Muscle layer of duodenum (tissue), 2 donors: ENCODE measurements at regions not wholly inside any gene's neighbourhood (a gene's known extent, or its start where the extent isn't known, plus 50 kb on each side); places are given as distances from the start of the nearest gene placed in this dataset.

Experiments
- H3K27ac ChIP-seq: one replicate; pipeline ENCODE4 v1.7.0; 2013; ENCODE audit warnings: mild to moderate bottlenecking, low read length
- H3K27me3 ChIP-seq: one replicate; pipeline ENCODE4 v1.7.0; 2013; ENCODE audit warnings: low read depth, mild to moderate bottlenecking, control low read depth, low read length
- H3K36me3 ChIP-seq, 2 donors: one replicate each; pipeline ENCODE4 v1.7.0; 2013; ENCODE audit warnings: low read length in 2 of 2, control low read depth in 1 of 2, mild to moderate bottlenecking in 1 of 2; ENCODE audit not compliant: insufficient read depth in 2 of 2, control insufficient read depth in 1 of 2
- H3K4me1 ChIP-seq, 2 donors: one replicate each; pipeline ENCODE4 v1.7.0; 2013; ENCODE audit warnings: low read length in 2 of 2, mild to moderate bottlenecking in 2 of 2, control low read depth in 1 of 2, moderate library complexity in 1 of 2; ENCODE audit not compliant: insufficient read depth in 2 of 2, control insufficient read depth in 1 of 2
- H3K4me3 ChIP-seq, 2 donors: one replicate each; pipeline ENCODE4 v1.7.0; 2013; ENCODE audit warnings: low read length in 2 of 2, low read depth in 1 of 2, mild to moderate bottlenecking in 1 of 2
- H3K9me3 ChIP-seq, 2 donors: one replicate each; pipeline ENCODE4 v1.7.0; 2013; ENCODE audit warnings: low read length in 2 of 2, control low read depth in 1 of 2, mild to moderate bottlenecking in 1 of 2; ENCODE audit not compliant: control insufficient read depth in 1 of 2
- donor health status: healthy.

DNA sequence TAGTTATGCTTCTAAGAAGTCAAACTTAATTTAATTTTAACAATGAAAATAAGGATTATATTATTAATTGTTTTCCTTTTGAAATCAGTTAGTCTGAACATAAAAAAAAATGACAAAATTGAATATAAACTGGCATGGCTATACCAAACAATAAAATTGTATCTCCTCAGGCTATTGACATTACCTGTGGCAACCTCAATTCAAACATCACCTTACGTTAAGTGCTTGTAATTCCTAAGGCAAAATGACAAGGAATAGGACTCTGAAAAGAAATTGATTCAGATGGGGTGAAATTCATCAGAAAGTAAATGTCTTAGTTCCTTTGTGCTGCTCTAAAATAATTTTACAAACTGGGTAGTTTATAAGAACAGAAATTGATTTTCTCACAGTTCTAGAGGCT lies 89.5 kb downstream of the SLITRK6 start:
- no peaks in the 10 kb centered on the region for H3K36me3 ChIP-seq
- no peaks in the 10 kb centered on the region for H3K27me3 ChIP-seq
- no peaks in the 10 kb centered on the region for H3K4me1 ChIP-seq
- no peak overlapping the region for H3K4me3 ChIP-seq
- H3K27ac ChIP-seq = no peak overlapping the region
- H3K9me3 ChIP-seq = no peaks in the 10 kb centered on the region

- Histone ChIP-seq H3K4me3 (no peak overlapping the region), H3K27me3 (no peaks in the 10 kb centered on the region), H3K27ac (no peak overlapping the region), H3K4me1 (no peaks in the 10 kb centered on the region), H3K36me3 (no peaks in the 10 kb centered on the region), H3K9me3 (no peaks in the 10 kb centered on the region)
Observed at GRCh38 chr13:85709072-85709471, 90.1 kb downstream of the SLITRK6 start.

DNA sequence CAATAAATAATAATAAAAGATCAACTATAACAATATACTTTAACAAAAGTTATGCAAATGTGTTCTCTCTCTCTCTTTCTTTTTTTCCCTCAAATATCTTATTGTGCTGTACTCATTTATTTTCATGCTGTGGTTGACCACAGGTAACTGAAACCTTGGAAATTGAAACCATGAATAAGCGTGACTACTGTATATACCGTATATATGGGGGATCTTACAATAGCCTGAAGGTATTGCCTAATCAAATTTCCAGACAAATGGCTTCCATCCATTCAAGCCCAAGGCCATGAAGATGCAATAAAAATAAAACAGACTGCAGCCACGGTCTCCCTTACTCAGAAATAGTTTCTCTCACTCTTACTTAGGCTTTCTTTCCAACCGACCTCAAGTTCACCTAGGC lies 98.3 kb downstream of the SLITRK6 start:
- no peaks in the 10 kb centered on the region for H3K36me3 ChIP-seq
- H3K4me1 ChIP-seq = no peaks in the 10 kb centered on the region
- H3K4me3 ChIP-seq = no peak overlapping the region
- peaks cover 0 to 3% of the 10 kb centered on the region in 2 donors for H3K9me3 ChIP-seq
- H3K27me3 ChIP-seq = no peaks in the 10 kb centered on the region
- no peak overlapping the region for H3K27ac ChIP-seq

- no peak overlapping the region for H3K27ac ChIP-seq
- H3K4me3 ChIP-seq = no peak overlapping the region
- H3K4me1 ChIP-seq = no peaks in the 10 kb centered on the region
- no peaks in the 10 kb centered on the region for H3K27me3 ChIP-seq
- no peaks in the 10 kb centered on the region for H3K36me3 ChIP-seq
- H3K9me3 ChIP-seq = peaks cover 0 to 3% of the 10 kb centered on the region in 2 donors
Observed at GRCh38 chr13:85698256-85698655, 101.0 kb downstream of the SLITRK6 start.

- H3K9me3 ChIP-seq = peaks cover 0 to 3% of the 10 kb centered on the region in 2 donors
- no peak overlapping the region for H3K27ac ChIP-seq
- no peaks in the 10 kb centered on the region for H3K36me3 ChIP-seq
- no peaks in the 10 kb centered on the region for H3K27me3 ChIP-seq
- H3K4me1 ChIP-seq = no peaks in the 10 kb centered on the region
- H3K4me3 ChIP-seq = no peak overlapping the region
Observed at GRCh38 chr13:85694992-85695391, 104.2 kb downstream of the SLITRK6 start.

- Histone ChIP-seq H3K36me3 (no peaks in the 10 kb centered on the region), H3K4me3 (no peak overlapping the region), H3K9me3 (peaks cover 0 to 3% of the 10 kb centered on the region in 2 donors), H3K4me1 (no peaks in the 10 kb centered on the region), H3K27me3 (no peaks in the 10 kb centered on the region), H3K27ac (no peak overlapping the region)
Observed at GRCh38 chr13:85693889-85694511, 105.2 kb downstream of the SLITRK6 start.

DNA sequence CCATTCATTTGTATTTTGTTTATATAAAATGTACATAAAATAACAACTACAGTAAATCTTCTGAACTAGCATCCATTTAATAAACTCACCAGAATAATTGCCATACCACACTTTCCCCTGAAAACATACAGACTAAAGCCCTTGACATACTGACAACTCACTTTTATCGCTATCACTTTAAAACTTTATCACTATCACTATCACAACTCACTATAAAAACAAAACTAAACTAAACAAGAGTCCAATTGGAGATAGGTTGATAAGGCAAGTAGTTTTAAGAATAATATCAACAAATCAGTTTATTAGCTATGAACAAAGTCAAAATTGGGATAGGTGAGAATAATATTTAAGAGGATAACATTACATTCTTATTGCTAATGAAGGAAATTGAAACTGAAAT lies 108.9 kb downstream of the SLITRK6 start:
- Histone ChIP-seq H3K27ac (no peak overlapping the region), H3K4me3 (no peak overlapping the region), H3K27me3 (no peaks in the 10 kb centered on the region), H3K4me1 (no peaks in the 10 kb centered on the region), H3K36me3 (no peaks in the 10 kb centered on the region), H3K9me3 (no peaks in the 10 kb centered on the region)

DNA sequence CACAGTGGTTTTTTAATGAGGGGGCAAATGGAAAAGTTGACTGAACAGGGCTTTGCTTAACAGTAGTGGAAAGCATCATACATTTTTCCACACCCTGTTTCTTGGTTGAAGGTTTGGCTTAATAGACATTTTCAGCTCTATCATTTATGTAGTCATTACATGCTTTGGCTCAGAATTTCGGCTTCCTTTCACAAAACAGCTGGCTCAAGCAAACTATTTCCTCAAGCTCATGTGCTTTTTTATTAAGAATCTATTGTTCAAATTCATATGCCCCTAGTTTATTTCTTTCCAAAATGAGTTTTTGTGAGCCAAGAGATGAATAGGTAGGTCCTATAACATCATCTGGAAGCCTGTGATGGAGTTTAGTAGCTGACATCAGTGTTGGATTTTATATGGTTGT lies 113.8 kb downstream of the SLITRK6 start:
- Histone ChIP-seq H3K36me3 (no peaks in the 10 kb centered on the region), H3K4me3 (no peak overlapping the region), H3K27ac (no peak overlapping the region), H3K4me1 (no peaks in the 10 kb centered on the region), H3K9me3 (no peaks in the 10 kb centered on the region), H3K27me3 (no peaks in the 10 kb centered on the region)

DNA sequence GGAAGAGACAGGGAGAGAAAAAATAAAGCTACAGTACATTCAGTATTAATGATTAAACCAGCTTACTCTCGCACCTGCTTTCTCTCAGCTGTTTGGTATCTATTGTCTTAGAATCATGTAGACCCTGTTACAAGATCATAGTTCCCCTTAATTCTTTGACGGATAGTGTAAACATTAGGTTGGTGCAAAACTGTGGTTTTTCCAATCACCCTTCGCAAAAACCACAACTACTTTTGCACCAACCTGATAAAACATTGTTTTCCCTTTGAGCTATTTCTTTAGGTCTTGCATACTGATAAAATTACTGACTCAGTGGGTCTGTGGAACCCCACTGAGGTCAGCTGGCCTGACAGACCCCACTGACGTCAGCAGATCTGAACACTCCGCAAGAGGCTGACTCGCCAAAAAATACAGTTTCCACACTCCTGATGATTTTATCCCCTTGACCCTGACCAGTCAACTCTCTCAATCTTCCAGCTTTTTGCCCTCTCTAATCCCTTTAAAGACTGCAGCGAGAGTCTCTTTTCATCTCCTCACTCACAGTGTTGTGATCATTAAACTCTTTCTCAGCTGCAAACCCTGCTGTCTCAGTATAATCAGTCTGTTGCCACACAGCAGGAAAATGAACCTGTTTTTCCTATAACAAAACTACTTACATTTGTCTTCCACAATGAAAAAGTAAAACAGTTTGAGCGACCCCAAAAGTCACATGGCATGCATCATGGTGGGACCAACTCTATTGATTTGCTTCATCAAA lies 123.9 kb downstream of the SLITRK6 start:
- Histone ChIP-seq H3K9me3 (peaks cover 0 to 12% of the 10 kb centered on the region in 2 donors), H3K4me3 (no peak overlapping the region)

GRCh38 chr13:85671336-85671735 lies 127.9 kb downstream of the SLITRK6 start:
- Histone ChIP-seq H3K36me3 (no peaks in the 10 kb centered on the region), H3K4me3 (no peak overlapping the region), H3K4me1 (no peaks in the 10 kb centered on the region), H3K9me3 (peaks cover 0 to 12% of the 10 kb centered on the region in 2 donors), H3K27me3 (no peaks in the 10 kb centered on the region), H3K27ac (no peak overlapping the region)

More for the DNA sequence above, 123.9 kb downstream of the SLITRK6 start:
- no peaks in the 10 kb centered on the region for H3K36me3 ChIP-seq
- no peaks in the 10 kb centered on the region for H3K27me3 ChIP-seq
- no peaks in the 10 kb centered on the region for H3K4me1 ChIP-seq
- no peak overlapping the region for H3K27ac ChIP-seq

- Histone ChIP-seq H3K36me3 (no peaks in the 10 kb centered on the region), H3K9me3 (no peaks in the 10 kb centered on the region), H3K27ac (no peak overlapping the region)
Observed at GRCh38 chr13:85666356-85666755, 132.9 kb downstream of the SLITRK6 start.

GRCh38 chr13:85665286-85665685 lies 133.9 kb downstream of the SLITRK6 start:
- no peaks in the 10 kb centered on the region for H3K9me3 ChIP-seq
- H3K27me3 ChIP-seq = no peaks in the 10 kb centered on the region
- H3K4me1 ChIP-seq = no peaks in the 10 kb centered on the region
- no peak overlapping the region for H3K4me3 ChIP-seq
- H3K27ac ChIP-seq = no peak overlapping the region
- no peaks in the 10 kb centered on the region for H3K36me3 ChIP-seq

More at GRCh38 chr13:85666356-85666755, 132.9 kb downstream of the SLITRK6 start:
- H3K27me3 ChIP-seq = no peaks in the 10 kb centered on the region
- no peak overlapping the region for H3K4me3 ChIP-seq
- no peaks in the 10 kb centered on the region for H3K4me1 ChIP-seq
